H9 (cell line): ENCODE measurements at regions not wholly inside any gene's neighbourhood (a gene's known extent, or its start where the extent isn't known, plus 50 kb on each side); places are given as distances from the start of the nearest gene placed in this dataset.

Experiments used
- DNase-seq: peaks from one replicate; pipeline ENCODE4 v3.0.0-alpha.2; 2017
- H2AFZ ChIP-seq: one replicate; pipeline ENCODE4 v1.6.1; 2013; ENCODE audit warnings: mild to moderate bottlenecking, low read length, control low read depth, moderate library complexity
- H2AK5ac ChIP-seq: 2 replicates; pipeline ENCODE4 v1.6.1; 2013; ENCODE audit warnings: low read length, control low read depth, mixed read lengths; ENCODE audit not compliant: insufficient read length
- H2BK120ac ChIP-seq: one replicate; pipeline ENCODE4 v1.6.1; 2013; ENCODE audit warnings: low read depth, mild to moderate bottlenecking, low read length, control low read depth, inconsistent platforms; ENCODE audit not compliant: poor library complexity, severe bottlenecking
- H2BK12ac ChIP-seq: 2 replicates; pipeline ENCODE4 v1.6.1; 2013; ENCODE audit warnings: low read length, control low read depth, mixed read lengths, low read depth; ENCODE audit not compliant: insufficient read length
- H2BK15ac ChIP-seq: 2 replicates; pipeline ENCODE4 v1.6.1; 2013; ENCODE audit warnings: low read depth, low read length, control low read depth
- H2BK20ac ChIP-seq: one replicate; pipeline ENCODE4 v1.6.1; 2013; ENCODE audit warnings: low read depth, mild to moderate bottlenecking, low read length, control low read depth, inconsistent platforms; ENCODE audit not compliant: poor library complexity, severe bottlenecking
- H2BK5ac ChIP-seq: 2 replicates; pipeline ENCODE4 v1.6.1; 2013; ENCODE audit warnings: low read length, control low read depth, mixed read lengths; ENCODE audit not compliant: insufficient read length
- H3K14ac ChIP-seq: 2 replicates; pipeline ENCODE4 v1.6.1; 2013; ENCODE audit warnings: low read length, control low read depth; ENCODE audit not compliant: insufficient read depth
- H3K18ac ChIP-seq: 2 replicates; pipeline ENCODE4 v1.6.1; 2013; ENCODE audit warnings: low read depth, mild to moderate bottlenecking, mixed read lengths, low read length, control low read depth; ENCODE audit not compliant: insufficient read length
- H3K23ac ChIP-seq: 2 replicates; pipeline ENCODE4 v1.6.1; 2013; ENCODE audit warnings: low read length, control low read depth, mixed read lengths, low read depth; ENCODE audit not compliant: insufficient read length
- H3K23me2 ChIP-seq: 2 replicates; pipeline ENCODE4 v1.6.1; 2013; ENCODE audit warnings: low read depth, mild to moderate bottlenecking, mixed read lengths, low read length, control low read depth; ENCODE audit not compliant: insufficient read length, poor library complexity, severe bottlenecking
- H3K27ac ChIP-seq: 2 replicates; pipeline ENCODE4 v1.5.1; 2013; ENCODE audit warnings: low read length, control low read depth, mixed read lengths, low read depth; ENCODE audit not compliant: insufficient read length
- H3K27me3 ChIP-seq: 2 replicates; pipeline ENCODE4 v1.6.1; 2013; ENCODE audit warnings: low read length, control low read depth, inconsistent platforms; ENCODE audit not compliant: insufficient read depth
- H3K4ac ChIP-seq: 2 replicates; pipeline ENCODE4 v1.6.1; 2013; ENCODE audit warnings: low read depth, mild to moderate bottlenecking, control low read depth, inconsistent platforms, low read length, moderate library complexity
- H3K4me1 ChIP-seq: 2 replicates; pipeline ENCODE4 v1.6.1; 2013; ENCODE audit warnings: low read length, control low read depth, inconsistent platforms; ENCODE audit not compliant: insufficient read depth
- H3K4me2 ChIP-seq: 2 replicates; pipeline ENCODE4 v1.6.1; 2013; ENCODE audit warnings: low read length, control low read depth, mixed read lengths; ENCODE audit not compliant: insufficient read length, insufficient read depth
- H3K56ac ChIP-seq: 2 replicates; pipeline ENCODE4 v1.6.1; 2013; ENCODE audit warnings: low read depth, mild to moderate bottlenecking, mixed read lengths, low read length, control low read depth; ENCODE audit not compliant: insufficient read length
- H3K79me1 ChIP-seq: 2 replicates; pipeline ENCODE4 v1.6.1; 2013; ENCODE audit warnings: low read depth, mild to moderate bottlenecking, moderate library complexity, low read length, control low read depth, inconsistent platforms; ENCODE audit not compliant: insufficient read depth, poor library complexity, severe bottlenecking
- H3K79me2 ChIP-seq: 2 replicates; pipeline ENCODE4 v1.6.1; 2013; ENCODE audit warnings: low read length, control low read depth, inconsistent platforms; ENCODE audit not compliant: insufficient read depth
- H3K9ac ChIP-seq: 2 replicates; pipeline ENCODE4 v1.6.1; 2013; ENCODE audit warnings: low read length, control low read depth, mixed read lengths; ENCODE audit not compliant: insufficient read length; ENCODE audit errors: extremely low read depth
- H3K9me3 ChIP-seq: one replicate; pipeline ENCODE4 v1.6.1; 2013; ENCODE audit warnings: low read depth, low read length, inconsistent platforms; ENCODE audit not compliant: control insufficient read depth
- H3T11ph ChIP-seq: one replicate; pipeline ENCODE4 v1.6.1; 2013; ENCODE audit warnings: mild to moderate bottlenecking, low read length, control low read depth, inconsistent platforms
- H4K20me1 ChIP-seq: one replicate; pipeline ENCODE4 v1.6.1; 2013; ENCODE audit not compliant: control insufficient read depth, insufficient read length, insufficient read depth
- H4K5ac ChIP-seq: 2 replicates; pipeline ENCODE4 v1.6.1; 2013; ENCODE audit warnings: low read depth, mild to moderate bottlenecking, mixed read lengths, low read length, control low read depth; ENCODE audit not compliant: insufficient read length
- H4K8ac ChIP-seq: replicated peaks from 2 replicates; pipeline ENCODE4 v1.6.1; 2013; ENCODE audit warnings: low read length, control low read depth, mixed read lengths, low read depth; ENCODE audit not compliant: insufficient read length
- H4K91ac ChIP-seq: 2 replicates; pipeline ENCODE4 v1.6.1; 2013; ENCODE audit warnings: low read depth, mild to moderate bottlenecking, moderate library complexity, mixed read lengths, low read length, control low read depth; ENCODE audit not compliant: insufficient read length
- H3K27ac Mint-ChIP-seq, 3 experiments: 2 replicates in 2 of 3; 3 replicates in 1 of 3; pipeline ENCODE4 v1.8.0; 2020 to 2021; ENCODE audit warnings: mixed read lengths in 3 of 3, mild to moderate bottlenecking in 1 of 3, moderate library complexity in 1 of 3
- H3K27me3 Mint-ChIP-seq: 2 replicates; pipeline ENCODE4 v1.8.0; 2021; ENCODE audit warnings: low read depth, mild to moderate bottlenecking, moderate library complexity, mixed read lengths
- H3K36me3 Mint-ChIP-seq, 3 experiments: 2 replicates in 2 of 3; 3 replicates in 1 of 3; pipeline ENCODE4 v1.8.0; 2020 to 2021; ENCODE audit warnings: low read depth in 3 of 3, mixed read lengths in 3 of 3; ENCODE audit not compliant: insufficient read depth in 1 of 3
- H3K4me1 Mint-ChIP-seq, 2 experiments: 2 replicates each; pipeline ENCODE4 v1.8.0; 2020; ENCODE audit warnings: mixed read lengths in 2 of 2
- H3K4me3 Mint-ChIP-seq, 2 experiments: 2 replicates in 1 of 2; 3 replicates in 1 of 2; pipeline ENCODE4 v1.8.0; 2020 to 2021; ENCODE audit warnings: mild to moderate bottlenecking in 2 of 2, mixed read lengths in 2 of 2, moderate library complexity in 1 of 2
- H3K9me3 Mint-ChIP-seq, 2 experiments: 2 replicates in 1 of 2; 3 replicates in 1 of 2; pipeline ENCODE4 v1.8.0; 2020; ENCODE audit warnings: mild to moderate bottlenecking in 2 of 2, mixed read lengths in 2 of 2, moderate library complexity in 1 of 2
- CTCF ChIP-seq: fragments of 200-600 bp; sonication (generic); conservative IDR thresholded peaks from 3 replicates; pipeline ENCODE4 v1.8.0; 2021; ENCODE audit warnings: antibody characterized with exemption, mild to moderate bottlenecking
- WGBS: extraction: QIAGEN DNeasy Blood & Tissue Kit; methylation state at CpG from one replicate; pipeline ENCODE4 v1.1.7; 2013; ENCODE audit warnings: missing lambda C conversion rate, low lambda C conversion rate, mixed read lengths; ENCODE audit not compliant: insufficient read length; ENCODE audit errors: extremely low coverage; 5-methylcytosine and 5-hydroxymethylcytosine counted together

- Histone ChIP-seq H3K4me1 (no peaks in the 10 kb centered on the region), H2AFZ (no peak overlapping the region), H2BK12ac (no peak overlapping the region), H2BK120ac (no peak overlapping the region), H3K9ac (no peak overlapping the region), H3K23ac (no peak overlapping the region), H3K9me3 (no peaks in the 10 kb centered on the region), H3K14ac (no peak overlapping the region), H4K20me1 (no peaks in the 10 kb centered on the region), H4K91ac (no peak overlapping the region), H4K5ac (no peak overlapping the region), H3T11ph (no peak overlapping the region), H3K27ac (no peak overlapping the region), H2AK5ac (no peak overlapping the region), H2BK20ac (no peak overlapping the region), H2BK5ac (no peak overlapping the region), H3K4ac (no peak overlapping the region), H3K18ac (no peak overlapping the region), H2BK15ac (no peak overlapping the region), H3K79me2 (no peaks in the 10 kb centered on the region), H3K23me2 (no peaks in the 10 kb centered on the region), H4K8ac (no peak overlapping the region), H3K27me3 (no peaks in the 10 kb centered on the region), H3K4me2 (no peak overlapping the region), H3K79me1 (no peaks in the 10 kb centered on the region), H3K56ac (no peak overlapping the region)
- no peak overlapping the region for H3K27ac Mint-ChIP-seq
- no peaks in the 10 kb centered on the region for H3K27me3 Mint-ChIP-seq
- WGBS = no CpG with 5 or more reads among the region's 1 CpG
- peaks cover 0 to 6% (median 2%) of the 10 kb centered on the region in 3 experiments; a peak in 1 of 7 replicates for H3K36me3 Mint-ChIP-seq
- DNase-seq = no peak
- H3K4me1 Mint-ChIP-seq = no peaks in the 10 kb centered on the region
- no peak overlapping the region for H3K4me3 Mint-ChIP-seq
- TF ChIP-seq CTCF = no peak
- peaks cover 11 to 16% of the 10 kb centered on the region in 2 experiments; a peak in 4 of 5 replicates for H3K9me3 Mint-ChIP-seq
Measured at GRCh38 chr16:59654455-59654854, 920.3 kb upstream of the GOT2 start.
